H9 (cell line): ENCODE measurements at regions not wholly inside any gene's neighbourhood (a gene's known extent, or its start where the extent isn't known, plus 50 kb on each side); places are given as distances from the start of the nearest gene placed in this dataset.

ENCODE experiments used
- DNase-seq: peaks from one replicate; pipeline ENCODE4 v3.0.0-alpha.2; 2017
- H2AFZ ChIP-seq: one replicate; pipeline ENCODE4 v1.6.1; 2013; ENCODE audit warnings: mild to moderate bottlenecking, low read length, control low read depth, moderate library complexity
- H2AK5ac ChIP-seq: 2 replicates; pipeline ENCODE4 v1.6.1; 2013; ENCODE audit warnings: low read length, control low read depth, mixed read lengths; ENCODE audit not compliant: insufficient read length
- H2BK120ac ChIP-seq: one replicate; pipeline ENCODE4 v1.6.1; 2013; ENCODE audit warnings: low read depth, mild to moderate bottlenecking, low read length, control low read depth, inconsistent platforms; ENCODE audit not compliant: poor library complexity, severe bottlenecking
- H2BK12ac ChIP-seq: 2 replicates; pipeline ENCODE4 v1.6.1; 2013; ENCODE audit warnings: low read length, control low read depth, mixed read lengths, low read depth; ENCODE audit not compliant: insufficient read length
- H2BK15ac ChIP-seq: 2 replicates; pipeline ENCODE4 v1.6.1; 2013; ENCODE audit warnings: low read depth, low read length, control low read depth
- H2BK20ac ChIP-seq: one replicate; pipeline ENCODE4 v1.6.1; 2013; ENCODE audit warnings: low read depth, mild to moderate bottlenecking, low read length, control low read depth, inconsistent platforms; ENCODE audit not compliant: poor library complexity, severe bottlenecking
- H2BK5ac ChIP-seq: 2 replicates; pipeline ENCODE4 v1.6.1; 2013; ENCODE audit warnings: low read length, control low read depth, mixed read lengths; ENCODE audit not compliant: insufficient read length
- H3K14ac ChIP-seq: 2 replicates; pipeline ENCODE4 v1.6.1; 2013; ENCODE audit warnings: low read length, control low read depth; ENCODE audit not compliant: insufficient read depth
- H3K18ac ChIP-seq: 2 replicates; pipeline ENCODE4 v1.6.1; 2013; ENCODE audit warnings: low read depth, mild to moderate bottlenecking, mixed read lengths, low read length, control low read depth; ENCODE audit not compliant: insufficient read length
- H3K23ac ChIP-seq: 2 replicates; pipeline ENCODE4 v1.6.1; 2013; ENCODE audit warnings: low read length, control low read depth, mixed read lengths, low read depth; ENCODE audit not compliant: insufficient read length
- H3K23me2 ChIP-seq: 2 replicates; pipeline ENCODE4 v1.6.1; 2013; ENCODE audit warnings: low read depth, mild to moderate bottlenecking, mixed read lengths, low read length, control low read depth; ENCODE audit not compliant: insufficient read length, poor library complexity, severe bottlenecking
- H3K27ac ChIP-seq: 2 replicates; pipeline ENCODE4 v1.5.1; 2013; ENCODE audit warnings: low read length, control low read depth, mixed read lengths, low read depth; ENCODE audit not compliant: insufficient read length
- H3K27me3 ChIP-seq: 2 replicates; pipeline ENCODE4 v1.6.1; 2013; ENCODE audit warnings: low read length, control low read depth, inconsistent platforms; ENCODE audit not compliant: insufficient read depth
- H3K4ac ChIP-seq: 2 replicates; pipeline ENCODE4 v1.6.1; 2013; ENCODE audit warnings: low read depth, mild to moderate bottlenecking, control low read depth, inconsistent platforms, low read length, moderate library complexity
- H3K4me1 ChIP-seq: 2 replicates; pipeline ENCODE4 v1.6.1; 2013; ENCODE audit warnings: low read length, control low read depth, inconsistent platforms; ENCODE audit not compliant: insufficient read depth
- H3K4me2 ChIP-seq: 2 replicates; pipeline ENCODE4 v1.6.1; 2013; ENCODE audit warnings: low read length, control low read depth, mixed read lengths; ENCODE audit not compliant: insufficient read length, insufficient read depth
- H3K56ac ChIP-seq: 2 replicates; pipeline ENCODE4 v1.6.1; 2013; ENCODE audit warnings: low read depth, mild to moderate bottlenecking, mixed read lengths, low read length, control low read depth; ENCODE audit not compliant: insufficient read length
- H3K79me1 ChIP-seq: 2 replicates; pipeline ENCODE4 v1.6.1; 2013; ENCODE audit warnings: low read depth, mild to moderate bottlenecking, moderate library complexity, low read length, control low read depth, inconsistent platforms; ENCODE audit not compliant: insufficient read depth, poor library complexity, severe bottlenecking
- H3K79me2 ChIP-seq: 2 replicates; pipeline ENCODE4 v1.6.1; 2013; ENCODE audit warnings: low read length, control low read depth, inconsistent platforms; ENCODE audit not compliant: insufficient read depth
- H3K9ac ChIP-seq: 2 replicates; pipeline ENCODE4 v1.6.1; 2013; ENCODE audit warnings: low read length, control low read depth, mixed read lengths; ENCODE audit not compliant: insufficient read length; ENCODE audit errors: extremely low read depth
- H3K9me3 ChIP-seq: one replicate; pipeline ENCODE4 v1.6.1; 2013; ENCODE audit warnings: low read depth, low read length, inconsistent platforms; ENCODE audit not compliant: control insufficient read depth
- H3T11ph ChIP-seq: one replicate; pipeline ENCODE4 v1.6.1; 2013; ENCODE audit warnings: mild to moderate bottlenecking, low read length, control low read depth, inconsistent platforms
- H4K20me1 ChIP-seq: one replicate; pipeline ENCODE4 v1.6.1; 2013; ENCODE audit not compliant: control insufficient read depth, insufficient read length, insufficient read depth
- H4K5ac ChIP-seq: 2 replicates; pipeline ENCODE4 v1.6.1; 2013; ENCODE audit warnings: low read depth, mild to moderate bottlenecking, mixed read lengths, low read length, control low read depth; ENCODE audit not compliant: insufficient read length
- H4K8ac ChIP-seq: replicated peaks from 2 replicates; pipeline ENCODE4 v1.6.1; 2013; ENCODE audit warnings: low read length, control low read depth, mixed read lengths, low read depth; ENCODE audit not compliant: insufficient read length
- H4K91ac ChIP-seq: 2 replicates; pipeline ENCODE4 v1.6.1; 2013; ENCODE audit warnings: low read depth, mild to moderate bottlenecking, moderate library complexity, mixed read lengths, low read length, control low read depth; ENCODE audit not compliant: insufficient read length
- H3K27ac Mint-ChIP-seq, 3 experiments: 2 replicates in 2 of 3; 3 replicates in 1 of 3; pipeline ENCODE4 v1.8.0; 2020 to 2021; ENCODE audit warnings: mixed read lengths in 3 of 3, mild to moderate bottlenecking in 1 of 3, moderate library complexity in 1 of 3
- H3K27me3 Mint-ChIP-seq: 2 replicates; pipeline ENCODE4 v1.8.0; 2021; ENCODE audit warnings: low read depth, mild to moderate bottlenecking, moderate library complexity, mixed read lengths
- H3K36me3 Mint-ChIP-seq, 3 experiments: 2 replicates in 2 of 3; 3 replicates in 1 of 3; pipeline ENCODE4 v1.8.0; 2020 to 2021; ENCODE audit warnings: low read depth in 3 of 3, mixed read lengths in 3 of 3; ENCODE audit not compliant: insufficient read depth in 1 of 3
- H3K4me1 Mint-ChIP-seq, 2 experiments: 2 replicates each; pipeline ENCODE4 v1.8.0; 2020; ENCODE audit warnings: mixed read lengths in 2 of 2
- H3K4me3 Mint-ChIP-seq, 2 experiments: 2 replicates in 1 of 2; 3 replicates in 1 of 2; pipeline ENCODE4 v1.8.0; 2020 to 2021; ENCODE audit warnings: mild to moderate bottlenecking in 2 of 2, mixed read lengths in 2 of 2, moderate library complexity in 1 of 2
- H3K9me3 Mint-ChIP-seq, 2 experiments: 2 replicates in 1 of 2; 3 replicates in 1 of 2; pipeline ENCODE4 v1.8.0; 2020; ENCODE audit warnings: mild to moderate bottlenecking in 2 of 2, mixed read lengths in 2 of 2, moderate library complexity in 1 of 2
- WGBS: extraction: QIAGEN DNeasy Blood & Tissue Kit; methylation state at CpG from one replicate; pipeline ENCODE4 v1.1.7; 2013; ENCODE audit warnings: missing lambda C conversion rate, low lambda C conversion rate, mixed read lengths; ENCODE audit not compliant: insufficient read length; ENCODE audit errors: extremely low coverage; 5-methylcytosine and 5-hydroxymethylcytosine counted together
- TF ChIP-seq, protein P1 (sequence below): fragments of 200-600 bp; sonication (generic); conservative IDR thresholded peaks from 3 replicates; pipeline ENCODE4 v1.8.0; 2021; ENCODE audit warnings: antibody characterized with exemption, mild to moderate bottlenecking

DNA sequence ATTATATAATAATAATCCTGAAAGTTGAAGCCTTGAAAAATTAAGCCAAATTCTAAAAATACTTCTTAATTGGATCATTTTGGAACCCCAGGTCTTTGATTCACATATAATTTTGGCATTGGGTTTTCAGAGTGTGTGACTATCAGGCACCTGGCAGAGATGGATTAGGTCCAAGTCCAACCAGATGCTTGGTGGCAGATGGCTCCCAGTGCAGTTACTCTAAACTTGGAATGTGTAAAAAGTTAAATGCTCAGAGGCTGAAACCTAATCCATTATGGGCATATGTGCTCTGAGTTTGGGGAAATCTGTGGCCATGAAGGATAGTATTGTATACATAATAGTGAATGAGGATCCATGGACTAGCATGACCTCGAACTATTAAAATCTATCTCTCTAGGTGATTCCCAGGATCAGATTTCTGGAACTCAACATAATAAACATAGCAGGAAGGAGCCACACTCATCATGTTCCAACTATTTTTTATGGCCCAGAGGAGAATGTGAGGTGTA lies 333.0 kb downstream of the RPRM start:
- no peak overlapping the region for H3K23ac ChIP-seq
- H3K27me3 ChIP-seq: no peaks in the 10 kb centered on the region; the same call in 1 of the 2 replicates
- H2BK15ac ChIP-seq: no peak overlapping the region
- no peak overlapping the region for H3K56ac ChIP-seq
- H4K5ac ChIP-seq: no peak overlapping the region
- Mint-ChIP-seq H3K4me1 (peaks cover 0 to 6% of the 10 kb centered on the region in 2 experiments; a peak in 2 of 4 replicates), H3K9me3 (no peaks in the 10 kb centered on the region), H3K27me3 (no peaks in the 10 kb centered on the region; the same call in 1 of the 2 replicates), H3K4me3 (no peak overlapping the region), H3K36me3 (no peaks in the 10 kb centered on the region), H3K27ac (peak overlapping the region in 1 of 3 experiments; percentile 37; a peak in 1 of 7 replicates)
- no peaks in the 10 kb centered on the region for H3K9me3 ChIP-seq
- no peak overlapping the region for H3K4me2 ChIP-seq
- no peak overlapping the region for H3K14ac ChIP-seq
- no peak overlapping the region for H2AFZ ChIP-seq
- H3K9ac ChIP-seq: no peak overlapping the region
- H2BK12ac ChIP-seq: no peak overlapping the region
- H3K4ac ChIP-seq: no peak overlapping the region
- H2BK120ac ChIP-seq: no peak overlapping the region
- no peak overlapping the region for H3T11ph ChIP-seq
- no peak for DNase-seq
- no peak overlapping the region for H4K91ac ChIP-seq
- TF ChIP-seq, protein P1, sequence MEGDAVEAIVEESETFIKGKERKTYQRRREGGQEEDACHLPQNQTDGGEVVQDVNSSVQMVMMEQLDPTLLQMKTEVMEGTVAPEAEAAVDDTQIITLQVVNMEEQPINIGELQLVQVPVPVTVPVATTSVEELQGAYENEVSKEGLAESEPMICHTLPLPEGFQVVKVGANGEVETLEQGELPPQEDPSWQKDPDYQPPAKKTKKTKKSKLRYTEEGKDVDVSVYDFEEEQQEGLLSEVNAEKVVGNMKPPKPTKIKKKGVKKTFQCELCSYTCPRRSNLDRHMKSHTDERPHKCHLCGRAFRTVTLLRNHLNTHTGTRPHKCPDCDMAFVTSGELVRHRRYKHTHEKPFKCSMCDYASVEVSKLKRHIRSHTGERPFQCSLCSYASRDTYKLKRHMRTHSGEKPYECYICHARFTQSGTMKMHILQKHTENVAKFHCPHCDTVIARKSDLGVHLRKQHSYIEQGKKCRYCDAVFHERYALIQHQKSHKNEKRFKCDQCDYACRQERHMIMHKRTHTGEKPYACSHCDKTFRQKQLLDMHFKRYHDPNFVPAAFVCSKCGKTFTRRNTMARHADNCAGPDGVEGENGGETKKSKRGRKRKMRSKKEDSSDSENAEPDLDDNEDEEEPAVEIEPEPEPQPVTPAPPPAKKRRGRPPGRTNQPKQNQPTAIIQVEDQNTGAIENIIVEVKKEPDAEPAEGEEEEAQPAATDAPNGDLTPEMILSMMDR: no peak
- no peak overlapping the region for H4K8ac ChIP-seq
- no peak overlapping the region for H3K18ac ChIP-seq
- H4K20me1 ChIP-seq: no peaks in the 10 kb centered on the region
- H3K79me1 ChIP-seq: no peaks in the 10 kb centered on the region
- H2BK20ac ChIP-seq: no peak overlapping the region
- no peak overlapping the region for H3K27ac ChIP-seq
- WGBS: no CpG with 5 or more reads among the region's 1 CpG
- H2BK5ac ChIP-seq: no peak overlapping the region
- no peaks in the 10 kb centered on the region for H3K4me1 ChIP-seq
- H3K23me2 ChIP-seq: no peaks in the 10 kb centered on the region
- H3K79me2 ChIP-seq: no peaks in the 10 kb centered on the region
- H2AK5ac ChIP-seq: no peak overlapping the region
